ENCODE measurements at regions not wholly inside any gene's neighbourhood (a gene's known extent, or its start where the extent isn't known, plus 50 kb on each side); places are given as distances from the start of the nearest gene placed in this dataset.

- TF ChIP-seq, protein P1, sequence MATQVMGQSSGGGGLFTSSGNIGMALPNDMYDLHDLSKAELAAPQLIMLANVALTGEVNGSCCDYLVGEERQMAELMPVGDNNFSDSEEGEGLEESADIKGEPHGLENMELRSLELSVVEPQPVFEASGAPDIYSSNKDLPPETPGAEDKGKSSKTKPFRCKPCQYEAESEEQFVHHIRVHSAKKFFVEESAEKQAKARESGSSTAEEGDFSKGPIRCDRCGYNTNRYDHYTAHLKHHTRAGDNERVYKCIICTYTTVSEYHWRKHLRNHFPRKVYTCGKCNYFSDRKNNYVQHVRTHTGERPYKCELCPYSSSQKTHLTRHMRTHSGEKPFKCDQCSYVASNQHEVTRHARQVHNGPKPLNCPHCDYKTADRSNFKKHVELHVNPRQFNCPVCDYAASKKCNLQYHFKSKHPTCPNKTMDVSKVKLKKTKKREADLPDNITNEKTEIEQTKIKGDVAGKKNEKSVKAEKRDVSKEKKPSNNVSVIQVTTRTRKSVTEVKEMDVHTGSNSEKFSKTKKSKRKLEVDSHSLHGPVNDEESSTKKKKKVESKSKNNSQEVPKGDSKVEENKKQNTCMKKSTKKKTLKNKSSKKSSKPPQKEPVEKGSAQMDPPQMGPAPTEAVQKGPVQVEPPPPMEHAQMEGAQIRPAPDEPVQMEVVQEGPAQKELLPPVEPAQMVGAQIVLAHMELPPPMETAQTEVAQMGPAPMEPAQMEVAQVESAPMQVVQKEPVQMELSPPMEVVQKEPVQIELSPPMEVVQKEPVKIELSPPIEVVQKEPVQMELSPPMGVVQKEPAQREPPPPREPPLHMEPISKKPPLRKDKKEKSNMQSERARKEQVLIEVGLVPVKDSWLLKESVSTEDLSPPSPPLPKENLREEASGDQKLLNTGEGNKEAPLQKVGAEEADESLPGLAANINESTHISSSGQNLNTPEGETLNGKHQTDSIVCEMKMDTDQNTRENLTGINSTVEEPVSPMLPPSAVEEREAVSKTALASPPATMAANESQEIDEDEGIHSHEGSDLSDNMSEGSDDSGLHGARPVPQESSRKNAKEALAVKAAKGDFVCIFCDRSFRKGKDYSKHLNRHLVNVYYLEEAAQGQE (IDR thresholded peaks at IDR 0.05) = no peak
- TF ChIP-seq TAF1 (conservative IDR thresholded peaks at IDR 0.05) = no peak
- no peak for TF ChIP-seq EGR1 (IDR thresholded peaks at IDR 0.05; ENCODE audit: low read depth in 2 of 2)
- no peak for TF ChIP-seq CTCF (IDR thresholded peaks at IDR 0.05; ENCODE audit: low read depth, low read length, missing input control)
- no peak for TF ChIP-seq FOXA1 (IDR thresholded peaks at IDR 0.05)
- no peak for TF ChIP-seq RAD21 (IDR thresholded peaks at IDR 0.05)
- no peak for TF ChIP-seq GABPA (IDR thresholded peaks at IDR 0.05 in 1 of 2, conservative IDR thresholded peaks at IDR 0.05 in 1 of 2)
- TF ChIP-seq JUND (IDR thresholded peaks at IDR 0.05) = no peak
- no peak for TF ChIP-seq MAX (IDR thresholded peaks at IDR 0.05)
- no peak for TF ChIP-seq ATF3 (IDR thresholded peaks at IDR 0.05)
These were observed 86.9 kb downstream of the CNTN3 start for GRCh38 chr3:74527566-74527965.
